Endothelial cell of umbilical vein (primary cell): ENCODE measurements at regions not wholly inside any gene's neighbourhood (a gene's known extent, or its start where the extent isn't known, plus 50 kb on each side); places are given as distances from the start of the nearest gene placed in this dataset.

Experiments
- BruUV-seq: library from RNA; stranded (reverse); fragments of 400-500 nt; replicated peaks from 2 replicates; lab custom pipeline; 2021; lab: Mats Ljungman, UMichigan
- CTCF ChIA-PET: fragments of 300-600, 350-600 bp; sonication (Branson Sonifier 250); formaldehyde crosslinking; loops from one replicate; lab custom pipeline; 2021; ENCODE audit warnings: antibody characterized with exemption, inconsistent platforms; lab: Charles Lee
- POLR2A ChIA-PET: fragments of 300-600, 350-600 bp; sonication (Branson Sonifier 250); formaldehyde crosslinking; loops from one replicate; lab custom pipeline; 2021; ENCODE audit warnings: antibody characterized with exemption, inconsistent platforms; lab: Charles Lee
- DNase-seq: peaks from one replicate; pipeline ENCODE4 v3.0.0-alpha.2; 2011; ENCODE audit warnings: low read depth, low spot score
- FAIRE-seq: peaks from 2 replicates; lab custom pipeline; 2011; peaks lifted over from hg19 to GRCh38; lab: Jason Lieb, UNC
- H2AFZ ChIP-seq: 2 replicates; pipeline ENCODE4 v1.6.0; 2012; ENCODE audit warnings: low read depth, low read length, control low read depth, inconsistent platforms
- H3K27ac ChIP-seq: 2 replicates; pipeline ENCODE4 v1.5.1; 2011; ENCODE audit warnings: low read depth, mild to moderate bottlenecking, control low read depth, low read length, moderate library complexity; ENCODE audit not compliant: insufficient read depth
- H3K27me3 ChIP-seq, 2 experiments: 2 replicates each; pipeline versions ENCODE4 v1.6.0 to v1.6.1; 2011; ENCODE audit warnings: low read length in 2 of 2, mixed read lengths in 1 of 2; ENCODE audit not compliant: control insufficient read depth in 2 of 2, insufficient read depth in 2 of 2
- H3K36me3 ChIP-seq, 2 experiments: 2 replicates in 1 of 2; 3 replicates in 1 of 2; pipeline ENCODE4 v1.5.1; 2011; ENCODE audit warnings: low read length in 2 of 2, mild to moderate bottlenecking in 1 of 2, moderate library complexity in 1 of 2; ENCODE audit not compliant: control insufficient read depth in 2 of 2, insufficient read depth in 2 of 2; ENCODE audit errors: extremely low read depth in 1 of 2
- H3K4me1 ChIP-seq: 3 replicates; pipeline ENCODE4 v1.5.1; 2011; ENCODE audit warnings: mild to moderate bottlenecking, low read length; ENCODE audit not compliant: control insufficient read depth, insufficient read depth; ENCODE audit errors: extremely low read depth
- H3K4me2 ChIP-seq: 2 replicates; pipeline ENCODE4 v1.6.1; 2011; ENCODE audit warnings: low read length, control low read depth, mixed read lengths; ENCODE audit not compliant: insufficient read depth
- H3K4me3 ChIP-seq, 3 experiments: fragments of 200-600 bp in 1 of 3; sonication (generic), shearing (Covaris generic) in 1 of 3; replicated peaks in 1 of 3; 2 replicates each; pipeline ENCODE4 v1.5.1; 2011 to 2016; ENCODE audit warnings: control low read depth in 3 of 3, low read length in 3 of 3, mild to moderate bottlenecking in 2 of 3, inconsistent platforms in 1 of 3, low read depth in 1 of 3, moderate library complexity in 1 of 3; ENCODE audit not compliant: insufficient read depth in 1 of 3
- H3K79me2 ChIP-seq: 2 replicates; pipeline ENCODE4 v1.6.0; 2012; ENCODE audit warnings: low read length, inconsistent platforms; ENCODE audit not compliant: control insufficient read depth, insufficient read depth
- H3K9ac ChIP-seq: replicated peaks from 2 replicates; pipeline ENCODE3; 2011; ENCODE audit warnings: low read length, control low read depth; ENCODE audit not compliant: insufficient read depth; ENCODE audit errors: extremely low read depth
- H3K9me1 ChIP-seq: replicated peaks from 3 replicates; pipeline ENCODE4 v1.6.0; 2011; ENCODE audit warnings: mild to moderate bottlenecking, low read length; ENCODE audit not compliant: control insufficient read depth, insufficient read depth; ENCODE audit errors: extremely low read depth
- H3K9me3 ChIP-seq: replicated peaks from 2 replicates; pipeline ENCODE4 v1.5.1; 2012; ENCODE audit warnings: low read length, inconsistent platforms; ENCODE audit not compliant: control insufficient read depth, insufficient read depth
- H4K20me1 ChIP-seq: replicated peaks from 2 replicates; pipeline ENCODE3; 2011; ENCODE audit warnings: mild to moderate bottlenecking, low read length; ENCODE audit not compliant: control insufficient read depth, insufficient read depth; ENCODE audit errors: extremely low read depth
- CTCF ChIP-seq, 2 donors: IDR thresholded peaks; 1 replicate in 1 of 2; 2 replicates in 1 of 2; pipeline ENCODE4 v1.5.1; 2011; ENCODE audit warnings: low read length in 2 of 2, mild to moderate bottlenecking in 2 of 2, moderate library complexity in 2 of 2, control low read depth in 1 of 2, inconsistent platforms in 1 of 2, low read depth in 1 of 2; ENCODE audit not compliant: insufficient read depth in 1 of 2; ENCODE audit errors: extremely low read depth in 1 of 2
- EZH2 ChIP-seq: IDR thresholded peaks from 2 replicates; pipeline ENCODE4 v1.6.1; 2012; ENCODE audit warnings: borderline replicate concordance, low read depth, mild to moderate bottlenecking, moderate library complexity, low read length, inconsistent platforms; ENCODE audit not compliant: severe bottlenecking
- FOS ChIP-seq: IDR thresholded peaks from 2 replicates; pipeline ENCODE4 v1.6.1; 2011; ENCODE audit warnings: mild to moderate bottlenecking, low read length, moderate library complexity, borderline replicate concordance; ENCODE audit not compliant: insufficient read depth
- GATA2 ChIP-seq: IDR thresholded peaks from 2 replicates; pipeline ENCODE4 v1.7.0; 2011; ENCODE audit warnings: low read depth, mild to moderate bottlenecking, moderate library complexity, mixed read lengths, low read length; ENCODE audit not compliant: insufficient read length, insufficient read depth
- JUN ChIP-seq: IDR thresholded peaks from 2 replicates; pipeline ENCODE4 v1.6.1; 2011; ENCODE audit warnings: borderline replicate concordance, low read depth; ENCODE audit not compliant: insufficient read length, insufficient read depth
- MAX ChIP-seq: IDR thresholded peaks from 2 replicates; pipeline ENCODE4 v1.6.1; 2011; ENCODE audit not compliant: insufficient read depth, insufficient read length
- MYC ChIP-seq: IDR thresholded peaks from one replicate; pipeline ENCODE4 v1.6.1; 2011; ENCODE audit warnings: mild to moderate bottlenecking, low read depth, low read length
- POLR2A ChIP-seq: IDR thresholded peaks from 2 replicates; pipeline ENCODE4 v1.6.1; 2012; ENCODE audit warnings: low read depth, mild to moderate bottlenecking, control low read depth, low read length
- POLR2AphosphoS5 ChIP-seq: IDR thresholded peaks from 2 replicates; pipeline ENCODE4 v1.6.1; 2012; ENCODE audit warnings: low read depth, mild to moderate bottlenecking, control low read depth, low read length, moderate library complexity; ENCODE audit not compliant: insufficient read depth
- dilution Hi-C: fragments of 300-500 bp; cut with MboI; formaldehyde crosslinking; loops from one replicate; pipeline ENCODE4 v1.15.0; 2019; ENCODE audit warnings: low sequenced_read_pairs; ENCODE audit not compliant: extremely low pct_ligation_motif_present
- intact Hi-C: fragments of 100-400 bp; cut with micrococcal nuclease; formaldehyde crosslinking; loops from one replicate; pipeline ENCODE4 v1.10.0; 2022

GRCh38 chr4:53697016-53697685 is 105.9 kb upstream of the LNX1 start:
- DNase-seq (no peak), FAIRE-seq (no peak)
- intact Hi-C loops, result no loop called here
- Histone ChIP-seq H3K79me2 (no peaks in the 10 kb centered on the region), H2AFZ (no peak overlapping the region), H3K27me3 (peaks cover 0 to 6% of the 10 kb centered on the region in 2 experiments), H3K9me1 (no peaks in the 10 kb centered on the region), H4K20me1 (no peaks in the 10 kb centered on the region), H3K9ac (no peak overlapping the region), H3K9me3 (no peaks in the 10 kb centered on the region), H3K4me3 (no peak overlapping the region), H3K36me3 (no peaks in the 10 kb centered on the region), H3K4me2 (no peak overlapping the region), H3K27ac (no peak overlapping the region), H3K4me1 (no peaks in the 10 kb centered on the region)
- no TSS peak for BruUV-seq
- ChIA-PET CTCF (interaction anchor here (1.0 to 3.8 kb wide), 4 partner anchors 9 to 536 kb away, joined by 3 to 14 read pairs (median 6); no protein-coding TSS in a partner anchor), POLR2A (no interaction called here)
- dilution Hi-C loops, result no loop called here
- TF ChIP-seq JUN, result no peak
- no peak for TF ChIP-seq POLR2AphosphoS5
- no peak for TF ChIP-seq FOS
- TF ChIP-seq MAX, result no peak
- no peak for TF ChIP-seq POLR2A
- TF ChIP-seq EZH2, result no peak
- no peak for TF ChIP-seq MYC
- no peak for TF ChIP-seq GATA2
- no peak for TF ChIP-seq CTCF (IDR thresholded peaks at IDR 0.05; ENCODE audit: extremely low read depth in 1 of 2, insufficient read depth in 1 of 2, low read depth in 1 of 2, low read length in 2 of 2)
